Neural progenitor cell (in vitro differentiated cells): ENCODE measurements at regions not wholly inside any gene's neighbourhood (a gene's known extent, or its start where the extent isn't known, plus 50 kb on each side); places are given as distances from the start of the nearest gene placed in this dataset.

Experiments
- EZH2 ChIP-seq: fragments of 200-600 bp; sonication (generic); IDR thresholded peaks from 2 replicates; pipeline ENCODE4 v1.6.1; 2017; ENCODE audit warnings: antibody characterized with exemption, mild to moderate bottlenecking, moderate library complexity
- EZH2phosphoT487 ChIP-seq: fragments of 200-600 bp; sonication (generic); IDR thresholded peaks from 2 replicates; pipeline ENCODE4 v1.6.1; 2017; ENCODE audit warnings: antibody characterized with exemption
- TF ChIP-seq, protein P1 (sequence below): fragments of 200-600 bp; sonication (generic); IDR thresholded peaks from 2 replicates; pipeline ENCODE4 v1.5.1; 2017; ENCODE audit warnings: antibody characterized with exemption, mild to moderate bottlenecking

DNA sequence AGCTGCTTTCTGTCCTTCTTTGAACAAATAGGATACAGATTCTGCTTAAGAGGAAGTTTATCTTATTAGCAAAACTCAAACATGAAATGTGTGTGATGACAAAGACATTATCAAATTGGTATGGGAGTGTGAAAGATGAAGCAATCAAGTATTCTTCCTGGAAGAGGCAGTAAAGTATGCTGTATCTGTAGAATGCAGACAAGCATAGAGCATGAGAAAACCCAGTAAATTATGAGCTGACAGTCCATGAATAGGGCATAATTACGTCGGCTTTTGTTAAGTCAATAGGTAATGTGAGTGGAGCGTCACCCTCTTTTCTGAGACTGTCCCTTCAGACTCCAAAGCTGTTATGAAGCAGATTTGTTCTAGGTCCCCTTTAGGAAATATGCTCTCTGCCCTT is 458.6 kb upstream of the NWD2 start:
- TF ChIP-seq, protein P1, sequence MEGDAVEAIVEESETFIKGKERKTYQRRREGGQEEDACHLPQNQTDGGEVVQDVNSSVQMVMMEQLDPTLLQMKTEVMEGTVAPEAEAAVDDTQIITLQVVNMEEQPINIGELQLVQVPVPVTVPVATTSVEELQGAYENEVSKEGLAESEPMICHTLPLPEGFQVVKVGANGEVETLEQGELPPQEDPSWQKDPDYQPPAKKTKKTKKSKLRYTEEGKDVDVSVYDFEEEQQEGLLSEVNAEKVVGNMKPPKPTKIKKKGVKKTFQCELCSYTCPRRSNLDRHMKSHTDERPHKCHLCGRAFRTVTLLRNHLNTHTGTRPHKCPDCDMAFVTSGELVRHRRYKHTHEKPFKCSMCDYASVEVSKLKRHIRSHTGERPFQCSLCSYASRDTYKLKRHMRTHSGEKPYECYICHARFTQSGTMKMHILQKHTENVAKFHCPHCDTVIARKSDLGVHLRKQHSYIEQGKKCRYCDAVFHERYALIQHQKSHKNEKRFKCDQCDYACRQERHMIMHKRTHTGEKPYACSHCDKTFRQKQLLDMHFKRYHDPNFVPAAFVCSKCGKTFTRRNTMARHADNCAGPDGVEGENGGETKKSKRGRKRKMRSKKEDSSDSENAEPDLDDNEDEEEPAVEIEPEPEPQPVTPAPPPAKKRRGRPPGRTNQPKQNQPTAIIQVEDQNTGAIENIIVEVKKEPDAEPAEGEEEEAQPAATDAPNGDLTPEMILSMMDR, result no peak
- TF ChIP-seq EZH2phosphoT487, result no peak
- no peak for TF ChIP-seq EZH2
